ENCODE measurements at regions not wholly inside any gene's neighbourhood (a gene's known extent, or its start where the extent isn't known, plus 50 kb on each side); places are given as distances from the start of the nearest gene placed in this dataset.

GRCh38 chr10:121076776-121077715 lies 225.9 kb downstream of the WDR11 start:
- TF ChIP-seq HDAC2 (IDR thresholded peaks at IDR 0.05) (no peak), E2F8 (IDR thresholded peaks at IDR 0.05; ENCODE audit: low read depth, partially characterized antibody) (no peak)

Measured in GM12878 (cell line).